NCI-H2107 treated with DMSO at 0.1 percent for 48 hours (cell line): ENCODE measurements at regions not wholly inside any gene's neighbourhood (a gene's known extent, or its start where the extent isn't known, plus 50 kb on each side); places are given as distances from the start of the nearest gene placed in this dataset.

Experiments used
- DNase-seq: peaks from one replicate; lab custom pipeline; 2025; ENCODE audit not compliant: unreplicated experiment; lab: John Stamatoyannopoulos, UW

GRCh38 chr18:34592481-34592880 is 117.6 kb upstream of the DTNA start:
- DNase-seq, result no peak

- no peak for DNase-seq
Measured at GRCh38 chr18:34592961-34593382, 117.1 kb upstream of the DTNA start.

GRCh38 chr18:34594266-34594665 is 115.8 kb upstream of the DTNA start:
- no peak for DNase-seq

- peak; percentile 4 for DNase-seq
Measured at GRCh38 chr18:34595690-34596089, 114.4 kb upstream of the DTNA start.

GRCh38 chr18:34598120-34598635 is 111.9 kb upstream of the DTNA start:
- no peak for DNase-seq

- no peak for DNase-seq
Measured at GRCh38 chr18:34600158-34600557, 109.9 kb upstream of the DTNA start.

GRCh38 chr18:34600874-34601656 is 109.0 kb upstream of the DTNA start:
- no peak for DNase-seq

- no peak for DNase-seq
Measured at GRCh38 chr18:34604591-34604990, 105.5 kb upstream of the DTNA start.

- DNase-seq, result no peak
Measured at GRCh38 chr18:34606851-34607250, 103.2 kb upstream of the DTNA start.

- DNase-seq, result no peak
Measured at GRCh38 chr18:34608064-34608463, 102.0 kb upstream of the DTNA start.

- DNase-seq, result no peak
Measured at GRCh38 chr18:34609986-34610648, 100.0 kb upstream of the DTNA start.

GRCh38 chr18:34611904-34612303 is 98.2 kb upstream of the DTNA start:
- DNase-seq, result no peak

- DNase-seq, result no peak
Measured at GRCh38 chr18:34620258-34620861, 89.7 kb upstream of the DTNA start.

GRCh38 chr18:34623557-34623956 is 86.5 kb upstream of the DTNA start:
- DNase-seq, result no peak

- DNase-seq, result no peak
Measured at GRCh38 chr18:34624551-34624950, 85.5 kb upstream of the DTNA start.

GRCh38 chr18:34626404-34627136 is 83.5 kb upstream of the DTNA start:
- DNase-seq, result no peak

GRCh38 chr18:34627137-34627920 is 82.8 kb upstream of the DTNA start:
- DNase-seq, result no peak

- no peak for DNase-seq
Measured at GRCh38 chr18:34631093-34631966, 78.8 kb upstream of the DTNA start.

- DNase-seq, result no peak
Measured at GRCh38 chr18:34632321-34632720, 77.8 kb upstream of the DTNA start.

- no peak for DNase-seq
Measured at GRCh38 chr18:34633368-34633767, 76.7 kb upstream of the DTNA start.
